Activated T-cell treated with anti-CD3 and anti-CD28 coated beads, Interleukin-2, amount 50 U/mL, for 72 hours (primary cell): ENCODE measurements at regions not wholly inside any gene's neighbourhood (a gene's known extent, or its start where the extent isn't known, plus 50 kb on each side); places are given as distances from the start of the nearest gene placed in this dataset.

Experiments used
- ATAC-seq, 2 donors: fragments of 150-1000 bp; cut with Tn5 transposase; replicated peaks in 1 of 2; 2 replicates each; pipeline ENCODE4 v1.10.0; 2021; ENCODE audit warnings: moderate library complexity in 2 of 2, mild to moderate bottlenecking in 1 of 2
- DNase-seq, 2 donors: peaks; one replicate each; pipeline ENCODE4 v3.0.0; 2021 to 2022; ENCODE audit warnings: mixed read lengths in 1 of 2
- H3K27ac Mint-ChIP-seq: one replicate; pipeline ENCODE4 v1.8.0; 2022; ENCODE audit warnings: mild to moderate bottlenecking, moderate library complexity, mixed read lengths
- H3K27me3 Mint-ChIP-seq: one replicate; pipeline ENCODE4 v1.8.0; 2022; ENCODE audit warnings: low read depth, mixed read lengths
- H3K36me3 Mint-ChIP-seq, 2 donors: one replicate each; pipeline ENCODE4 v1.8.0; 2022; ENCODE audit warnings: mixed read lengths in 2 of 2, mild to moderate bottlenecking in 1 of 2; ENCODE audit not compliant: insufficient read depth in 2 of 2
- H3K4me1 Mint-ChIP-seq: one replicate; pipeline ENCODE4 v1.8.0; 2022; ENCODE audit warnings: low read depth, mixed read lengths
- H3K4me3 Mint-ChIP-seq, 2 donors: one replicate each; pipeline ENCODE4 v1.8.0; 2022; ENCODE audit warnings: mild to moderate bottlenecking in 2 of 2, mixed read lengths in 2 of 2, moderate library complexity in 2 of 2
- H3K9me3 Mint-ChIP-seq, 2 donors: one replicate each; pipeline ENCODE4 v1.8.0; 2022; ENCODE audit warnings: mixed read lengths in 2 of 2

DNA sequence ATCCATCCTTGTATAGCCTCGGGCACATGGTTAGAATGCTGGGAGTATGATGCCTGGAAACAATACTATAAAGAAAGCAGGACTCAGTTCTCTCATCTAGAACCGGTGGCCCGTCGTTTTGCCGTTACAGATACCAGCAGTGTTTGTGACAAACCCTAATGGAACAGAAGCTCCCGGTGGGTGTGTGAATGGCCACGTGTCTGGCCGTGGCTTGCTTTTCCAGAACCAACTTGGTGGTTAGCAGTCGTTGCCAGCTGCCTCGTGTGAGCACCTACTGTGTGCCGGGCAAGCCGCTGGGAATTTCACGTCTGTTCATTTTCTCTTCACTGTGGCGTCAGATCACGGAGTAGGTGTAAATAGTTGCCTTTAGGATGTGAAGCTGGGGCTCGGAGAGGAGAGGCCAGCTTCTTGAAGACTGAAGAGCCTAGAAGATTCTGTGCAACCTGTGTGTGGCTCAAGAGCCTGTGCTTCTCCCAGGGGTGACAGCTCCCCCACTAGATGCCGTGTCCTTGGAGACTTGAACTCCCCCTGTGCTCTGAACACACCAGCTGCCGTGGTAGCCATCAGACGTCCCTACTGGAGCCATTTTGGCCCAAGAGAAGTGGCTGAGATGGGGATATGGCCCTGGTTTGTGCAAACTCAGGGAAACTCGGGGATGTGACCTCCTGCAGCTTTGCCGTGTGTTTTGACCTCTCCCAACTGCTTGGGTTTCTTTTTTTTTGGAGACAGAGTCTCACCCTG is 57.5 kb upstream of the PPARA start:
- Mint-ChIP-seq H3K27me3 (no peaks in the 10 kb centered on the region), H3K4me1 (no peaks in the 10 kb centered on the region), H3K36me3 (no peaks in the 10 kb centered on the region), H3K27ac (no peak overlapping the region), H3K4me3 (no peak overlapping the region), H3K9me3 (no peaks in the 10 kb centered on the region)
- ATAC-seq (no peak), DNase-seq (no peak)

DNA sequence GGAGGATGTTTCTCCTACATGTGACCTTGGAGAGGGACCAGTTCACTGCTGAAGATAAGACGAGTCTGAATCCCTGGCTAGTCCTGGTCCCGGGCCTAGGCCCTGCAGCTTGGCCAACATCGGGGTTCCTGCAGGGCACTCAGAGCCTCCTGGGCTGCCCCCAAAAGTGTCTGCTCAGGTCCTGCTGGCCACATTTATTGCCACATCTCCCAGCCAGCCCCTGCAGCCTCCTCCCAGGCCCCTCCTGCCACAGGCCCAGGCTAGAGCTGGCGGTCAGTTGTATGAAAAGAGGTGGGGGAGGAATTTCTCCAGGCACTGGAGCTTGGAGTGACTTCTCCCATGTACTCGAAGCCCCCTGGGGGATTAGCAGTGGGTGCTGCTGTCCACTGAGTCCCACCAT is 56.5 kb upstream of the PPARA start:
- DNase-seq = no peak
- no peaks in the 10 kb centered on the region for H3K4me1 Mint-ChIP-seq
- H3K27ac Mint-ChIP-seq = no peak overlapping the region
- no peaks in the 10 kb centered on the region for H3K27me3 Mint-ChIP-seq
- ATAC-seq = no peak
- no peaks in the 10 kb centered on the region for H3K36me3 Mint-ChIP-seq
- H3K4me3 Mint-ChIP-seq = no peak overlapping the region
- H3K9me3 Mint-ChIP-seq = no peaks in the 10 kb centered on the region

DNA sequence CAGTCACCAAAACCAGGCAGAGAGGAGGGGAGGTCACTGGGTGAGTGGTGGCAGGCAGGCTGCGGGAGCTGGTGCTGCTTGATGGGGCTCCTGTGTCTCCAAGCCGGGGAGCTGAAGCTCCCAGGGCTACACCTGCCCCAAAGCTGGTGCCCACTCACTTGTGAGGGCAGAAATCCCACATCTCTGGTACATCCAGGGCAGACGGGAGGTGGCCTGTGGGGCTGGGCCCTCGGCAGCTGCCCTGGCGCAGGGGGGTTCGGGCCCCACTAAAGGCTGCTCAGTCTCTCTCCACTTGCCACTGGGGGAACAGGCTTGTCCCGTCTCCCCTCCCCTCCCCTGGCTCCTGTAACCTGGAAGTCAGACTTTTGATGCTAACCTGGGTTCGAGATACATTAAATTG is 55.6 kb upstream of the PPARA start:
- ATAC-seq (no peak), DNase-seq (no peak)
- Mint-ChIP-seq H3K4me3 (no peak overlapping the region), H3K36me3 (no peaks in the 10 kb centered on the region), H3K27me3 (no peaks in the 10 kb centered on the region), H3K4me1 (no peaks in the 10 kb centered on the region), H3K27ac (no peak overlapping the region), H3K9me3 (no peaks in the 10 kb centered on the region)

DNA sequence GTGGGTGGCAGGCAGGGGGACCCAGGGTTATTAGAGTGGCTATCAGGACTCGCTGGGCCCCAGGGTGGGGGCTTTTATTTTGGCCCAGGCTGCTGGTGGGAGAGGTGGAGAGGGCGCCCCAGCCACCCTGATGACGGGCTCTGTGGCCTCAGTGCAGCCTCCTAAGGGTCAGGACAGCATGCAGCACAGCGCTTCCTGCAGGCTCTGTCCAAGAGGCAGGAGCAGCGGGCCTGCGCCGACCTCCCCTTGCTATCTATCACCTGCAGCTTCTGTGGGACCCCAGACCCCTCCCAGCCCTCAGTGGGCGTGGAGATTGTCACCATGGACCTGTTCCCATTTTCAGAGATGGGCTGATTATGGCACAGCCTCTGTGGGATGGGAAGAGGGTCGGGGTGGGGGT is 54.3 kb upstream of the PPARA start:
- H3K36me3 Mint-ChIP-seq = no peaks in the 10 kb centered on the region
- H3K27me3 Mint-ChIP-seq = no peaks in the 10 kb centered on the region
- DNase-seq = no peak
- no peak overlapping the region for H3K4me3 Mint-ChIP-seq
- H3K27ac Mint-ChIP-seq = no peak overlapping the region
- ATAC-seq = no peak
- H3K4me1 Mint-ChIP-seq = no peaks in the 10 kb centered on the region
- H3K9me3 Mint-ChIP-seq = no peaks in the 10 kb centered on the region

DNA sequence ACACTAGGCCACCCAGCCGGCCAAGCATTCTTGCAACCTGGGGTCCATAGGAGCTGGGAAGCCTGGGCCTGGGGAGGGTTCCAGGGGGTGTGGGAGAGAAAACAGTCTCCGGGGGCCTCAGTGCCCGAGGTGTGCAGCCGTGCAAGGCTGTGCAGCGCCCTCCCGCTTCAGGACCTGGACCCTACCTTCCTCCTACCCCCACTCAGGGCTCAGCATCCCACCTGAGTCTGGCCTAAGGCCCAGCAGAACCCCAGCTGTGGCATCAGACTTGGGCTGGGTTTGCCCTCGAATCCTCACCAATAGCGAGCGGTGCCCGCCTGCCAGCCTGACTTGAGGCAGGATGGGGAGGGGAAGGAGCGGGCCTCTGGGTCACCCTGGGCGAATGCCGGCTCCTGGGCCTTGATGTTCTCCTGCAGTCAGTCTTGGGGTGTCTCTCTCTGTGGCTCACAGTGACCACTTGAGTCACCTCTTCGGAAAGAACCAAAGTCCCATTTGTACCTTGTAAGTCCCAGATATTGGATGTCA is 53.6 kb upstream of the PPARA start:
- no peak for DNase-seq

DNA sequence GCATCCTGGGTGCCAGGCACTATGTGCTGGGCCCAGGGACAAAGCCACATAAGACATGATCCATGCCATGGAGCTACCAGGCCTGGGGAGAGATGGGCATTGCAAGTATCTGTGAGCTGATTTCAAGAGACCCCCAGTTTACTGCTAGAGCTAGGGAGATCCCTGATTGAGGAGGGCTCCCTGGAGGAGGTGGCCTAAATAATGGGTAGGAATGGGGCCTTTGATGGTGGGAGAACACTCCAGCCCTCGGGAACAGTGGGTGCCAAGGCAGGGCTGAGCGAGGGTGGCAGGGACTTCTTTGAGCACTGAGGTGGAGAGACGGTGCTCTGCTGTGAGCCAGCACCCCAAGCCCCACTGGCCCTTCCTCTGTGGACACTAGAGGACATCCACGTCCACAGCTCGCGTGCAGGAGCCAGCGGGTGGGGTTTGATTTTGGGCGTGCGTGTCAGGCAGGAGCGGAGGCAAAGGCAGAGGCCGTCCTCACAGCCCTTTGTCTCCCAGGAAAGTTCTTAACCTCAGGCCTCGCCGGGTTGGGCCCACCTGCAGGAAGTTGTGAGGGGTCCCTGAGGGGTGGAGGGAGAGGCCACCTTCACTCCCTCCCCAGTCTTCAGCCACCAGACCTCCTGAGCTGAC is 52.9 kb upstream of the PPARA start:
- H3K9me3 Mint-ChIP-seq = no peaks in the 10 kb centered on the region
- no peaks in the 10 kb centered on the region for H3K36me3 Mint-ChIP-seq
- H3K27ac Mint-ChIP-seq = no peak overlapping the region
- ATAC-seq (no peak), DNase-seq (no peak)
- no peaks in the 10 kb centered on the region for H3K4me1 Mint-ChIP-seq
- H3K27me3 Mint-ChIP-seq = no peaks in the 10 kb centered on the region
- H3K4me3 Mint-ChIP-seq = no peak overlapping the region

More for the DNA sequence above, 53.6 kb upstream of the PPARA start:
- Mint-ChIP-seq H3K4me3 (no peak overlapping the region), H3K36me3 (no peaks in the 10 kb centered on the region), H3K27ac (no peak overlapping the region), H3K27me3 (no peaks in the 10 kb centered on the region), H3K9me3 (no peaks in the 10 kb centered on the region), H3K4me1 (no peaks in the 10 kb centered on the region)
- ATAC-seq = no peak

DNA sequence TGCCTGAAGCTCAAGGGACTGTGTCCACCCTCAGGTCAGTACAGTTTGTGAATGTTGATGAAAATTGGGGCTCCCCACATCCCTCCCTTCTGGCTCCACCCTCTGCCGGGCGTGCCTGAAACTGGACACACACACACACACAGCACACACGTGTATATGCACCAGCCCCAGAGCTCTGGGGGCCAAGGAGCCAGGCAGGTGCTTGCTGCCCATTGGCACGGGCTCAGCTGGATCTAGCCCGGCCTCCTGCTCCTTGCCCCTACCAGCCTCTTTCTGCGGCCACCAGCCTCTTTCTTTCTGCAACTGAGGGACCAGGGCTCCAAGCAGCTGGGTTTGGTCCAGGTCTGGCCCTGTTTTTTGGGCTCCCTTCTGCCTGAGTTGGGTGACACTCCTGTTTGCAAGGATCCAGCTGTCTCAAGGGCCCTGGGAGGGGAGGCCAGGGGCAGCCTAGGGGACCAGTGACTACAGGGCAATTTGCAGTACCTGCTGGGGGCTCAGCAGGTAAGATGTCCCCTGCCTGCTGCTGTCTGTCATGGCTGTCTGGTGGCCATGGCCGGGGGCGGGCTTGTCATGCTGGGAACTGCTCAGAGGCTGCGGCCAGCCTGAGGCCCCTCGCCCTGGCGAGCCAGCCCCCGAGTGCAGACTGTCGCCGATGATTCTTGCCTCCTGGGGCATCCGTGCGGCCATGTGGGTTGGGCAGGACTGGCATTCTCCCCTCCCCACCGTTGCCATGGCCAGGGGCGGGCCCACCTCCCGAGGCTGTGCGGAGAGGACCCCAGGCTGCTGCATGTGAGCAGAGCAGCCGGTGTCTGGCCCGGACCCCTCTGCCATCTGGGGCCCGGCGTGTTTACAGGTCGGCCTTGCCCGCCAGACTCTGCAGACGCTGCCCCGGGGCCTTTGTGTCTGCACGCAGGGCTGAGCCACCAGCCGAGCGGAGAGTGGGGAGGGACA is 51.5 kb upstream of the PPARA start:
- H3K4me1 Mint-ChIP-seq = no peaks in the 10 kb centered on the region
- DNase-seq (no peak), ATAC-seq (no peak)
- no peaks in the 10 kb centered on the region for H3K36me3 Mint-ChIP-seq
- no peak overlapping the region for H3K27ac Mint-ChIP-seq
- no peaks in the 10 kb centered on the region for H3K9me3 Mint-ChIP-seq
- no peak overlapping the region for H3K4me3 Mint-ChIP-seq
- no peaks in the 10 kb centered on the region for H3K27me3 Mint-ChIP-seq

DNA sequence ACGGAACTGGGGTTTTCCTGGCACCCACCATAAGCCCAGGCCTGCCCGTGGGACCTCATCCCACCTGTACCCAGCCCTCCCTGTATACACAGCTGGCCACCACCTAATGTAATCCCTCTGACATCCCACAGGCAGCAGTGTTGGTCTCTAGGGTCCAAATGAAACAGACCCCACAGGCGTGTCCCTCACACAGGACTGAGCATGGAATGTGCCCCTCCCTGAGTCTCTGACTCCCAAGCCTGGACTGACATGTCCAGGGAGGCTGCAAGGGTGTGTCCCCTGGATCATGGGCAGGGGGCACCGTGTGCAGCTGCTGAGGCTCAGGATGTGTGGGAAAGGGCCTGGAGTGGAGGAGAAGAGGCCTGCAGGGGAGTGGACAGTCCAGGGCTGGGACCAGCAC is 50.6 kb upstream of the PPARA start:
- Mint-ChIP-seq H3K27me3 (no peaks in the 10 kb centered on the region), H3K27ac (no peak overlapping the region), H3K36me3 (no peaks in the 10 kb centered on the region), H3K9me3 (no peaks in the 10 kb centered on the region), H3K4me3 (no peak overlapping the region), H3K4me1 (no peaks in the 10 kb centered on the region)
- DNase-seq = no peak
- peak in 1 of 2 donors; percentile 9 for ATAC-seq

DNA sequence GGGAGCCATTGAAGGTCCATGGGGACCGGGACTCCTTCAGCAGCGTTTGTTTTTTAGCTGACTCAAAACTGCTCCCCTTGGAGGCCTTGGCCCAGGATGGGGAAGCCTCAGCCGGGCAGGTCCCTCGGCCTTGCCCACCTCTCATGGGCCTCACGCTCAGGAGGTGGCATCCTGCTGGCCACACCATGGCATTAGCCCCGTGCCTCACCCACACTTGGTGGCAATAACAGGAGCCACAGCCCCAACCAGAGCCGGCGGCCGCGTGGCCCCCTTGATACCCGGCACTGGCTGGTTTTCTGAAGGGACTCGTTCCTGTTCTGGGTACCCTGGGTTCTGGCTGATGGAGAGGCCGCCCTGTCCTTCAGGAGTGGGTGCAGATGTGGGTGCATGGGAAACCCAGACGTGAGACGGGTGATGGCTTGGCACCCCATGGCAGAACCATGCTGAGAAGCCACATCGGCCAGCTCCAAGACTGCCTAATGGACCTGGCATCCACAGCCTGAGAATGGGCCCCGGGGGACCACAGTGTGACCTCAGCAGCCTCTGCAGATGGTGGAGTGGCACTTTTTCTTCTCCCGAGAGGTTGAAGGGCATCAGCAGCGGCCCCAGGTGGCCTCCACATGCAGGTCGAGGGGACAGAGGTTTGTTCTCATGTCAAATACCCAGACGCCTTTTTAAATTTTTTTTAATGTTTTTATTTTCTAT is 49.8 kb upstream of the PPARA start:
- H3K4me3 Mint-ChIP-seq = no peak overlapping the region
- no peaks in the 10 kb centered on the region for H3K27me3 Mint-ChIP-seq
- H3K9me3 Mint-ChIP-seq = no peaks in the 10 kb centered on the region
- no peaks in the 10 kb centered on the region for H3K36me3 Mint-ChIP-seq
- H3K27ac Mint-ChIP-seq = no peak overlapping the region
- ATAC-seq (no peak), DNase-seq (no peak)
- no peaks in the 10 kb centered on the region for H3K4me1 Mint-ChIP-seq
